ENCODE measurements at regions not wholly inside any gene's neighbourhood (a gene's known extent, or its start where the extent isn't known, plus 50 kb on each side); places are given as distances from the start of the nearest gene placed in this dataset.

DNA sequence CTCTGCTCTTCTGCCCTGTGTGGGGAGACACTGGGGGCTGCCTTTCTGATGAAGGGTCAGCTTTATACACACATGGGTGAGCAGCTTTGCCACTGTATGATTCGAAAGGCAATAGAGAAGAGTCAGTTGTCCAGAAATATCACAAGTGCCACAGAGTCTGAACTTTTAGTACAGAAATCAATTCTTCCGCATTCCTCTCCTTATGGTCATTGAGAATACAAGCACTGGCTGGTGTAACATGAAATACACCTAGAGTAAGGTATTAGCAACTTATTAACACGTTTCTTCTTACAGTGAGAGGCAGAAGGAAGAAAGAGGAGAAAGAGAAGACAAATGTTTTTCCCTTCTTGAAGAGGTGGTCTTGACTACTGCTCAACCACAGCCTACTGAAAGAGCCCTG lies 579.2 kb downstream of the ZEB2 start:
- TF ChIP-seq POLR2A (IDR thresholded peaks at IDR 0.05; ENCODE audit: low read length) (no peak), GATA1 (IDR thresholded peaks at IDR 0.05; ENCODE audit: low read depth, low read length) (no peak)

Measured in erythroblast (primary cell).